Prostate gland (tissue), 2 donors: ENCODE measurements at regions not wholly inside any gene's neighbourhood (a gene's known extent, or its start where the extent isn't known, plus 50 kb on each side); places are given as distances from the start of the nearest gene placed in this dataset.
"Not testable (repeated sequence)": the region's sequence is repeated elsewhere in the genome, so short reads cannot be mapped to it uniquely, and the experiment has no call there.

Source experiments
- CTCF ChIP-seq, 4 experiments: fragments of 200-600 bp in 2 of 4; fragments of 450-650 bp in 2 of 4; sonication (generic) in 2 of 4; IDR thresholded peaks; 1 replicate in 3 of 4; 2 replicates in 1 of 4; pipeline ENCODE4 v1.5.1; 2016 to 2019; ENCODE audit warnings: antibody characterized with exemption in 4 of 4, mild to moderate bottlenecking in 2 of 4, moderate library complexity in 2 of 4
- POLR2A ChIP-seq: fragments of 450-650 bp; IDR thresholded peaks from one replicate; pipeline ENCODE4 v1.6.1; 2016; ENCODE audit warnings: antibody characterized with exemption, mild to moderate bottlenecking

- TF ChIP-seq CTCF (IDR thresholded peaks at IDR 0.05); POLR2A: not testable (repeated sequence)
Observed at GRCh38 chr12:66825921-66826320, 147.0 kb upstream of the GRIP1 start.
